ENCODE measurements at regions not wholly inside any gene's neighbourhood (a gene's known extent, or its start where the extent isn't known, plus 50 kb on each side); places are given as distances from the start of the nearest gene placed in this dataset.

GRCh38 chr6:112804638-112805330, 457.7 kb downstream of the RFPL4B start:
- no peak overlapping the region for H3K27ac ChIP-seq
- H3K36me3 ChIP-seq = no peaks in the 10 kb centered on the region
- 92 to 94% methylated on average over 6 of the region's 6 CpGs for WGBS, 2 donors
- no peaks in the 10 kb centered on the region for H3K27me3 ChIP-seq
- H3K4me1 ChIP-seq = no peaks in the 10 kb centered on the region
- no peak for ATAC-seq (ENCODE audit: low FRiP score in 2 of 2)
- no peak overlapping the region for H3K4me3 ChIP-seq
- no peak for TF ChIP-seq POLR2AphosphoS5 (IDR thresholded peaks at IDR 0.05)
- no peak for TF ChIP-seq POLR2A (IDR thresholded peaks at IDR 0.05)
- no peak for TF ChIP-seq CTCF (IDR thresholded peaks at IDR 0.05)
- no peak for TF ChIP-seq EP300 (IDR thresholded peaks at IDR 0.05)
- no peak for DNase-seq
- no peaks in the 10 kb centered on the region for H3K9me3 ChIP-seq

GRCh38 chr6:112806163-112806865, 459.2 kb downstream of the RFPL4B start:
- WGBS, 2 donors = 85 to 89% methylated on average over 4 of the region's 4 CpGs

GRCh38 chr6:112821476-112821875, 474.3 kb downstream of the RFPL4B start:
- no peak overlapping the region for H3K4me3 ChIP-seq
- H3K9me3 ChIP-seq = no peaks in the 10 kb centered on the region
- ATAC-seq (ENCODE audit: low FRiP score in 2 of 2) = no peak
- no peak overlapping the region for H3K27ac ChIP-seq
- DNase-seq = no peak
- no peaks in the 10 kb centered on the region for H3K4me1 ChIP-seq
- no peaks in the 10 kb centered on the region for H3K36me3 ChIP-seq
- H3K27me3 ChIP-seq = no peaks in the 10 kb centered on the region
- TF ChIP-seq POLR2AphosphoS5 (IDR thresholded peaks at IDR 0.05) (no peak), EP300 (IDR thresholded peaks at IDR 0.05) (no peak), CTCF (IDR thresholded peaks at IDR 0.05) (no peak), POLR2A (IDR thresholded peaks at IDR 0.05) (no peak)
- 74 to 75% methylated on average over 1 of the region's 1 CpG for WGBS, 2 donors

More at GRCh38 chr6:112806163-112806865, 459.2 kb downstream of the RFPL4B start:
- H3K27ac ChIP-seq = no peak overlapping the region
- no peak for ATAC-seq (ENCODE audit: low FRiP score in 2 of 2)
- H3K9me3 ChIP-seq = no peaks in the 10 kb centered on the region
- no peaks in the 10 kb centered on the region for H3K36me3 ChIP-seq
- H3K4me1 ChIP-seq = no peaks in the 10 kb centered on the region
- H3K27me3 ChIP-seq = no peaks in the 10 kb centered on the region
- H3K4me3 ChIP-seq = no peak overlapping the region
- TF ChIP-seq EP300 (IDR thresholded peaks at IDR 0.05) (no peak), POLR2AphosphoS5 (IDR thresholded peaks at IDR 0.05) (no peak), CTCF (IDR thresholded peaks at IDR 0.05) (no peak), POLR2A (IDR thresholded peaks at IDR 0.05) (no peak)
- no peak for DNase-seq

GRCh38 chr6:112822769-112823168, 475.6 kb downstream of the RFPL4B start:
- DNase-seq (no peak), ATAC-seq (ENCODE audit: low FRiP score in 2 of 2) (no peak)
- no peak overlapping the region for H3K4me3 ChIP-seq
- 76 to 86% methylated on average over 2 of the region's 2 CpGs for WGBS, 2 donors
- TF ChIP-seq EP300 (IDR thresholded peaks at IDR 0.05) = no peak
- no peak for TF ChIP-seq CTCF (IDR thresholded peaks at IDR 0.05)
- no peak for TF ChIP-seq POLR2AphosphoS5 (IDR thresholded peaks at IDR 0.05)
- no peak for TF ChIP-seq POLR2A (IDR thresholded peaks at IDR 0.05)
- no peaks in the 10 kb centered on the region for H3K36me3 ChIP-seq
- no peaks in the 10 kb centered on the region for H3K9me3 ChIP-seq
- H3K27me3 ChIP-seq = no peaks in the 10 kb centered on the region
- H3K27ac ChIP-seq = no peak overlapping the region
- H3K4me1 ChIP-seq = peaks cover 0 to 4% (median 0%) of the 10 kb centered on the region in 4 donors
